HCT116 (cell line): ENCODE measurements at regions not wholly inside any gene's neighbourhood (a gene's known extent, or its start where the extent isn't known, plus 50 kb on each side); places are given as distances from the start of the nearest gene placed in this dataset.

ENCODE experiments used
- ATAC-seq: fragments of 200-7000 bp; cut with Tn5 transposase; 2 replicates; pipeline ENCODE4 v1.9.1; 2020; ENCODE audit warnings: mild to moderate bottlenecking, moderate library complexity
- BruUV-seq: library from RNA; stranded (reverse); fragments of 400-500 nt; replicated peaks from 2 replicates; lab custom pipeline; 2021; lab: Mats Ljungman, UMichigan
- CTCF ChIA-PET: fragments of 300-600 bp; sonication (Branson Sonifier 250); formaldehyde crosslinking; loops from one replicate; lab custom pipeline; 2021; ENCODE audit warnings: antibody characterized with exemption; lab: Charles Lee
- POLR2A ChIA-PET: fragments of 300-600, 350-600 bp; sonication (Branson Sonifier 250); formaldehyde crosslinking; loops from one replicate; lab custom pipeline; 2021; ENCODE audit warnings: antibody characterized with exemption; lab: Charles Lee
- RAD21 ChIA-PET, 2 experiments: fragments of 300-600 bp; sonication (Branson Sonifier 250); formaldehyde crosslinking; loops; one replicate each; lab custom pipeline; 2023; ENCODE audit warnings: low total read pairs in 2 of 2; ENCODE audit not compliant: uncharacterized antibody in 2 of 2, unreplicated experiment in 2 of 2, low non-redundant PET in 1 of 2; lab: Charles Lee
- DNase-seq: peaks from one replicate; pipeline ENCODE4 v3.0.0-alpha.2; 2010; ENCODE audit warnings: low read depth, low spot score
- H2AFZ ChIP-seq: fragments of 200-600 bp; shearing (Covaris generic), sonication (generic); 2 replicates; pipeline ENCODE4 v1.6.1; 2017; ENCODE audit warnings: low read depth, mixed run types, mixed read lengths, antibody characterized with exemption, low read length; ENCODE audit not compliant: poor library complexity, severe bottlenecking
- H3K27ac ChIP-seq: 2 replicates; pipeline ENCODE4 v1.5.1; 2012; ENCODE audit warnings: low read depth, low read length
- H3K27me3 ChIP-seq: fragments of 200-600 bp; sonication (generic); 2 replicates; pipeline ENCODE4 v1.6.1; 2016; ENCODE audit warnings: mixed run types, low read length, mixed read lengths; ENCODE audit not compliant: insufficient read depth
- H3K36me3 ChIP-seq, 2 experiments: fragments of 200-500 bp in 1 of 2; fragments of 200-600 bp in 1 of 2; sonication (Bioruptor generic) in 1 of 2; sonication (generic) in 1 of 2; 2 replicates each; pipeline versions ENCODE4 v1.5.1 to v1.6.1; 2014 to 2016; ENCODE audit warnings: low read length in 2 of 2, inconsistent platforms in 1 of 2, mixed read lengths in 1 of 2, mixed run types in 1 of 2; ENCODE audit not compliant: insufficient read depth in 2 of 2, control insufficient read depth in 1 of 2
- H3K4me1 ChIP-seq, 2 experiments: fragments of 200-600 bp in 1 of 2; sonication (generic) in 1 of 2; 2 replicates each; pipeline versions ENCODE4 v1.5.1 to v1.6.1; 2012 to 2017; ENCODE audit warnings: low read length in 2 of 2, inconsistent platforms in 1 of 2, mild to moderate bottlenecking in 1 of 2, mixed read lengths in 1 of 2, mixed run types in 1 of 2, moderate library complexity in 1 of 2; ENCODE audit not compliant: insufficient read depth in 2 of 2, control insufficient read depth in 1 of 2
- H3K4me2 ChIP-seq: fragments of 200-600 bp; sonication (generic); 2 replicates; pipeline ENCODE4 v1.6.1; 2017; ENCODE audit warnings: mixed run types, low read length, mixed read lengths
- H3K4me3 ChIP-seq, 2 experiments: fragments of 200-600 bp in 1 of 2; sonication (generic) in 1 of 2; replicated peaks in 1 of 2; 2 replicates each; pipeline ENCODE4 v1.5.1; 2011 to 2016; ENCODE audit warnings: low read length in 2 of 2, control low read depth in 1 of 2, low read depth in 1 of 2, mild to moderate bottlenecking in 1 of 2, mixed read lengths in 1 of 2, mixed run types in 1 of 2
- H3K79me2 ChIP-seq: fragments of 200-600 bp; sonication (generic); 2 replicates; pipeline ENCODE4 v1.6.1; 2017; ENCODE audit warnings: mild to moderate bottlenecking, mixed run types, low read length, moderate library complexity, mixed read lengths; ENCODE audit not compliant: insufficient read depth
- H3K9ac ChIP-seq: fragments of 200-600 bp; sonication (generic); 2 replicates; pipeline ENCODE4 v1.6.1; 2016; ENCODE audit warnings: low read length, mixed read lengths
- H3K9me2 ChIP-seq: fragments of 200-600 bp; sonication (generic), shearing (Covaris generic); 2 replicates; pipeline ENCODE4 v1.6.1; 2017; ENCODE audit warnings: mixed run types, mild to moderate bottlenecking, moderate library complexity; ENCODE audit not compliant: insufficient read depth
- H3K9me3 ChIP-seq, 2 experiments: fragments of 200-500 bp in 1 of 2; fragments of 200-600 bp in 1 of 2; sonication (Bioruptor generic) in 1 of 2; sonication (generic) in 1 of 2; 2 replicates each; pipeline ENCODE4 v1.6.1; 2014 to 2017; ENCODE audit warnings: low read length in 2 of 2, mixed read lengths in 2 of 2, inconsistent platforms in 1 of 2, low read depth in 1 of 2, mild to moderate bottlenecking in 1 of 2, mixed run types in 1 of 2, moderate library complexity in 1 of 2; ENCODE audit not compliant: control insufficient read depth in 1 of 2, insufficient read depth in 1 of 2
- H4K20me1 ChIP-seq: fragments of 200-600 bp; sonication (generic), shearing (Covaris generic); 2 replicates; pipeline ENCODE4 v1.6.1; 2017; ENCODE audit warnings: mixed run types, mild to moderate bottlenecking, moderate library complexity; ENCODE audit not compliant: insufficient read depth
- CBX3 ChIP-seq: IDR thresholded peaks from 2 replicates; pipeline ENCODE4 v1.6.1; 2012; ENCODE audit warnings: low read depth
- CTCF ChIP-seq, 3 experiments: fragments of 200-600 bp in 1 of 3; sonication (generic) in 1 of 3; IDR thresholded peaks in 2 of 3; conservative IDR thresholded peaks in 1 of 3; 2 replicates each; pipeline ENCODE4 v1.5.1; 2012 to 2017; ENCODE audit warnings: low read depth in 2 of 3, low read length in 2 of 3, antibody characterized with exemption in 1 of 3, borderline replicate concordance in 1 of 3, control low read depth in 1 of 3, mild to moderate bottlenecking in 1 of 3, mixed read lengths in 1 of 3, mixed run types in 1 of 3, moderate library complexity in 1 of 3; ENCODE audit not compliant: insufficient read depth in 1 of 3
- REST ChIP-seq: IDR thresholded peaks from 2 replicates; pipeline ENCODE4 v1.6.1; 2012; ENCODE audit warnings: low read depth
- SIN3A ChIP-seq: IDR thresholded peaks from 2 replicates; pipeline ENCODE4 v1.6.1; 2012; ENCODE audit warnings: low read depth
- TCF7L2 ChIP-seq: IDR thresholded peaks from 2 replicates; pipeline ENCODE4 v1.7.0; 2011; ENCODE audit warnings: borderline replicate concordance, inconsistent platforms; ENCODE audit not compliant: insufficient read depth, insufficient read length; ENCODE audit errors: extremely low read depth
- ZBTB33 ChIP-seq: IDR thresholded peaks from 2 replicates; pipeline ENCODE4 v1.6.1; 2011; ENCODE audit warnings: mild to moderate bottlenecking, low read length, moderate library complexity; ENCODE audit not compliant: insufficient replicate concordance; ENCODE audit errors: extremely low read depth
- ZFX ChIP-seq: fragments of 450-650 bp; IDR thresholded peaks from 2 replicates; pipeline ENCODE4 v1.6.1; 2017
- ZNF274 ChIP-seq: fragments of 200-500 bp; sonication (Bioruptor generic); IDR thresholded peaks from 2 replicates; pipeline ENCODE4 v1.6.1; 2014; ENCODE audit warnings: mild to moderate bottlenecking, low read depth, low read length, inconsistent platforms
- intact Hi-C: fragments of 100-400 bp; cut with micrococcal nuclease; formaldehyde crosslinking; loops from 2 replicates; pipeline ENCODE4 v1.10.0; 2022

- no peak overlapping the region for H2AFZ ChIP-seq
- peaks cover 7 to 15% of the 10 kb centered on the region in 2 experiments; a peak in 3 of 4 replicates for H3K4me1 ChIP-seq
- POLR2A ChIA-PET = no interaction called here
- no peaks in the 10 kb centered on the region for H3K9me2 ChIP-seq
- RAD21 ChIA-PET = no interaction called here
- CTCF ChIA-PET = no interaction called here
- H3K4me2 ChIP-seq = no peak overlapping the region
- no peak overlapping the region for H3K27ac ChIP-seq
- no peaks in the 10 kb centered on the region for H3K27me3 ChIP-seq
- H4K20me1 ChIP-seq = no peaks in the 10 kb centered on the region
- BruUV-seq = no TSS peak
- DNase-seq (no peak), ATAC-seq (no peak)
- H3K4me3 ChIP-seq = no peak overlapping the region
- no peaks in the 10 kb centered on the region for H3K36me3 ChIP-seq
- no peaks in the 10 kb centered on the region for H3K79me2 ChIP-seq
- TF ChIP-seq SIN3A (no peak), CTCF (IDR thresholded peaks at IDR 0.05 in 2 of 3, conservative IDR thresholded peaks at IDR 0.05 in 1 of 3; ENCODE audit: borderline replicate concordance in 1 of 3, insufficient read depth in 1 of 3, low read depth in 2 of 3, low read length in 2 of 3) (no peak), TCF7L2 (no peak), ZFX (no peak), ZBTB33 (no peak), ZNF274 (no peak), REST (no peak), CBX3 (no peak)
- intact Hi-C loops = no loop called here
- no peaks in the 10 kb centered on the region for H3K9me3 ChIP-seq
- H3K9ac ChIP-seq = no peak overlapping the region
Measured at GRCh38 chr6:105678516-105678915, 275.6 kb upstream of the PREP start.
